ENCODE measurements at regions not wholly inside any gene's neighbourhood (a gene's known extent, or its start where the extent isn't known, plus 50 kb on each side); places are given as distances from the start of the nearest gene placed in this dataset.

DNA sequence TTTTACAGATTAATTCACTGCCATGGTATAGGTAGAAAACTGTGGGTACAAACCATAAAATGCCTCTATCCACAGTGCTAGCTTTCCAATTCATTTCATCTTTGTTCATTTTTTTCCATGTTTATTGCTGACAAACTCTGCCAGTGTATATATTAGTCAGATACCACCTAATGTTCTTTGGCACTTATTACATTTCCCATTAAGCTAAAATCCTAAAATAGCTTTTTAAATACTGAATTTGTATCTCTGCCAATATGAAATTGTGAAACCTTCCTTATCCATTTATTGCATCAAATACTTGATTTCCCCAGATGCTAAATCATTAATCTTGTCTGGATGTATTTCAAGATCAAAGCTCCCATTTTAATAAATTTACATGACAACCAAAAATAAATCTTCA, 150.1 kb upstream of the FSCB start:
- no peak overlapping the region for H3K27ac Mint-ChIP-seq
- no peak overlapping the region for H3K4me3 ChIP-seq (ENCODE audit: low read depth, low read length)

DNA sequence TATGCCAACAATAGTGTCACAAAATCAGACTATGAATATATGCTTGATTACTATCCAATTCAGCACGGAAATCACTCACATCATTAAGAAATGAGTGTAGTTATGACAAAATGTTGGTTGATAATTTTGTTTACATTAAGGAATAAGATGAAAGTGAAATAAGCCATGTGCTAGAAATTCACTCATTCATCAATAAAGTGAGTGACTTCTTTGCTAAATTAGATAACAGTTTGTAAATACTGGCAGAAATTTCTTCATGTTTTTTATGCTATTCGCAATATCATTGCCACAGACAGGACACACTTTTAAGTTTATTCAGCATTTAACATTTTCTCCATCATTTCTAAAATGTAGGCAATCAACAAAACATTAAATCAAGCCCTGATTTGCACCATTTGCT, 147.5 kb upstream of the FSCB start:
- no peaks in the 10 kb centered on the region for H3K9me3 ChIP-seq (ENCODE audit: control insufficient read depth in 2 of 2, low read length in 2 of 2)
- no peak overlapping the region for H3K4me3 ChIP-seq (ENCODE audit: low read depth, low read length)
- peaks cover 0 to 3% (median 0%) of the 10 kb centered on the region in 7 donors for H3K9me3 Mint-ChIP-seq
- no peaks in the 10 kb centered on the region for H3K27me3 Mint-ChIP-seq
- H3K36me3 Mint-ChIP-seq = no peaks in the 10 kb centered on the region
- ATAC-seq (ENCODE audit: low read depth in 2 of 2) (no peak), DNase-seq (no peak)
- H3K4me1 ChIP-seq (ENCODE audit: control insufficient read depth, insufficient read depth, low read length, poor library complexity, severe bottlenecking) = no peaks in the 10 kb centered on the region
- no peak overlapping the region for H3K4me3 Mint-ChIP-seq
- H3K27ac ChIP-seq (ENCODE audit: insufficient read depth, low read length, poor library complexity, severe bottlenecking) = no peak overlapping the region
- H3K27me3 ChIP-seq (ENCODE audit: control insufficient read depth, insufficient read depth, low read length) = no peaks in the 10 kb centered on the region
- no peaks in the 10 kb centered on the region for H3K36me3 ChIP-seq (ENCODE audit: control insufficient read depth, insufficient read depth, low read length)
- H3K27ac Mint-ChIP-seq = no peak overlapping the region
- no peaks in the 10 kb centered on the region for H3K4me1 Mint-ChIP-seq

More for the DNA sequence above, 150.1 kb upstream of the FSCB start:
- H3K36me3 ChIP-seq (ENCODE audit: control insufficient read depth, insufficient read depth, low read length) = no peaks in the 10 kb centered on the region
- H3K9me3 ChIP-seq (ENCODE audit: control insufficient read depth in 2 of 2, low read length in 2 of 2) = no peaks in the 10 kb centered on the region
- no peaks in the 10 kb centered on the region for H3K4me1 ChIP-seq (ENCODE audit: control insufficient read depth, insufficient read depth, low read length, poor library complexity, severe bottlenecking)
- no peaks in the 10 kb centered on the region for H3K27me3 ChIP-seq (ENCODE audit: control insufficient read depth, insufficient read depth, low read length)
- Mint-ChIP-seq H3K9me3 (peaks cover 0 to 3% (median 0%) of the 10 kb centered on the region in 7 donors), H3K36me3 (no peaks in the 10 kb centered on the region), H3K27me3 (no peaks in the 10 kb centered on the region), H3K4me1 (peaks cover 0 to 3% (median under 1%) of the 10 kb centered on the region in 4 donors), H3K4me3 (no peak overlapping the region)
- ATAC-seq (ENCODE audit: low read depth in 2 of 2) = no peak
- H3K27ac ChIP-seq (ENCODE audit: insufficient read depth, low read length, poor library complexity, severe bottlenecking) = no peak overlapping the region
- no peak for DNase-seq

DNA sequence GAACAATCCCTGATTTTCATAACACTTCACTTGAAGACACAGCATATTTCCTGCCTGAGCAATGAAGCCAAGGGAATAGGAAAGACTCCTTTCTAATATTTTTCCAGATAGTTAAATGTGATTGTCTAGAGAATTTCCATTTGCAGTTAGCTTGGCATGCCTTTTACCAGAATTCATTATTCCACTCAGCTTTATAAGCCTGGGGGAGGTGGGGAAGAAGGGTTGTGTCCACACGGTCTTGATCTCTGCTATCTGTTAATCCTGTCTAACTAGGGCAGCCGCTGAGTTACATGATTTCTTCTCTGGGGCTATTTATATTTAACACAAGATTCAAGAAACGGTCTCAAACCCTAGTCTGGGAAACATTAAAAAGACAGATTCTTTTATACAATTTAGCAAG, 146.6 kb upstream of the FSCB start:
- Histone ChIP-seq H3K27me3 (ENCODE audit: control insufficient read depth, insufficient read depth, low read length) (no peaks in the 10 kb centered on the region), H3K27ac (ENCODE audit: insufficient read depth, low read length, poor library complexity, severe bottlenecking) (no peak overlapping the region), H3K9me3 (ENCODE audit: control insufficient read depth in 2 of 2, low read length in 2 of 2) (no peaks in the 10 kb centered on the region), H3K36me3 (ENCODE audit: control insufficient read depth, insufficient read depth, low read length) (no peaks in the 10 kb centered on the region), H3K4me1 (ENCODE audit: control insufficient read depth, insufficient read depth, low read length, poor library complexity, severe bottlenecking) (no peaks in the 10 kb centered on the region), H3K4me3 (ENCODE audit: low read depth, low read length) (no peak overlapping the region)
- Mint-ChIP-seq H3K27me3 (no peaks in the 10 kb centered on the region), H3K36me3 (no peaks in the 10 kb centered on the region), H3K4me3 (no peak overlapping the region), H3K9me3 (peaks cover 0 to 1% (median 0%) of the 10 kb centered on the region in 7 donors), H3K27ac (no peak overlapping the region), H3K4me1 (no peaks in the 10 kb centered on the region)
- ATAC-seq (ENCODE audit: low read depth in 2 of 2) (no peak), DNase-seq (no peak)

DNA sequence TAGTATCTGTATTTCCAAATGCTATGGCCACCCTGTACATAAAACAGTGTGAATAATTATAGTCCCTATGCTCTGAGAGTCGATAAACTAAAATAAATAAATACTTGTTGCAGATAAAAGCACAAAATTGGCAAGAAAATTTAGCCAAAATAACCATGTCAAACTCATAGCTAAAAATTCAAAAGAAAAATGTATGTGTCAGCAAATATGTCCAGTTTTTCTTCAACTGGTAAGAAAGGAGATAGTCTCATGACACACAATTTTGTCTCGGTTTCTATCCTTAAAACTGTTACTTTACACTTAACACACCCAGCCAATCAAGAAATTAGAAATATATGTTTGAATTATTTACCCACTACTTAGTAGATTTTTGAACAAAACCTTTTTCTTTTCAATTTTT, 145.6 kb upstream of the FSCB start:
- Mint-ChIP-seq H3K9me3 (peaks cover 0 to 3% (median 0%) of the 10 kb centered on the region in 7 donors), H3K27ac (no peak overlapping the region), H3K4me1 (no peaks in the 10 kb centered on the region), H3K36me3 (no peaks in the 10 kb centered on the region), H3K4me3 (no peak overlapping the region), H3K27me3 (no peaks in the 10 kb centered on the region)
- Histone ChIP-seq H3K36me3 (ENCODE audit: control insufficient read depth, insufficient read depth, low read length) (no peaks in the 10 kb centered on the region), H3K27me3 (ENCODE audit: control insufficient read depth, insufficient read depth, low read length) (no peaks in the 10 kb centered on the region), H3K4me1 (ENCODE audit: control insufficient read depth, insufficient read depth, low read length, poor library complexity, severe bottlenecking) (no peaks in the 10 kb centered on the region), H3K4me3 (ENCODE audit: low read depth, low read length) (no peak overlapping the region), H3K27ac (ENCODE audit: insufficient read depth, low read length, poor library complexity, severe bottlenecking) (no peak overlapping the region), H3K9me3 (ENCODE audit: control insufficient read depth in 2 of 2, low read length in 2 of 2) (no peaks in the 10 kb centered on the region)
- ATAC-seq (ENCODE audit: low read depth in 2 of 2) (no peak), DNase-seq (no peak)

DNA sequence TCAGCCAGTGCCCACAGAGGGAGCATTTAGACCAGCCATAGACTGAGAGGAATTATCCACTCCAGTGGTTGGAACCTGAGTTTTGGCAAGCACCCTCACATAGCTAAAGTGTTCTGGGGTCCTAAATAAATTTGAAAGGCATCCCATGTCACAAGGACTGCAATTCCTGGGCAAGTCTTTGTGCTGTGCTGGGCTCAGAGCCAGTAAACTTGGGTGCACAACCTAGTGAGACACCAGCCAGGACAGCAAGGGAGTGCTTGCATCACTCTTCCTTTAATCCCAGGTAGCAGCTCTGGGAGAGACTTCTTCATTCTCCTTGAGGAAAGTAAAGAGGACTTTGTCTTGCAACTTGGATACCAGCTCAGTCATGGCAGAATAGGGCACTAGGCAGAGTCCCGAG, 142.0 kb upstream of the FSCB start:
- no peaks in the 10 kb centered on the region for H3K4me1 ChIP-seq (ENCODE audit: control insufficient read depth, insufficient read depth, low read length, poor library complexity, severe bottlenecking)
- Mint-ChIP-seq H3K27ac (no peak overlapping the region), H3K4me1 (no peaks in the 10 kb centered on the region), H3K27me3 (no peaks in the 10 kb centered on the region), H3K9me3 (peaks cover 0 to 6% (median 0%) of the 10 kb centered on the region in 7 donors), H3K36me3 (no peaks in the 10 kb centered on the region), H3K4me3 (no peak overlapping the region)
- no peaks in the 10 kb centered on the region for H3K36me3 ChIP-seq (ENCODE audit: control insufficient read depth, insufficient read depth, low read length)
- no peak overlapping the region for H3K27ac ChIP-seq (ENCODE audit: insufficient read depth, low read length, poor library complexity, severe bottlenecking)
- no peak for DNase-seq
- H3K27me3 ChIP-seq (ENCODE audit: control insufficient read depth, insufficient read depth, low read length) = no peaks in the 10 kb centered on the region
- no peak for ATAC-seq (ENCODE audit: low read depth in 2 of 2)
- no peak overlapping the region for H3K4me3 ChIP-seq (ENCODE audit: low read depth, low read length)
- no peaks in the 10 kb centered on the region for H3K9me3 ChIP-seq (ENCODE audit: control insufficient read depth in 2 of 2, low read length in 2 of 2)

DNA sequence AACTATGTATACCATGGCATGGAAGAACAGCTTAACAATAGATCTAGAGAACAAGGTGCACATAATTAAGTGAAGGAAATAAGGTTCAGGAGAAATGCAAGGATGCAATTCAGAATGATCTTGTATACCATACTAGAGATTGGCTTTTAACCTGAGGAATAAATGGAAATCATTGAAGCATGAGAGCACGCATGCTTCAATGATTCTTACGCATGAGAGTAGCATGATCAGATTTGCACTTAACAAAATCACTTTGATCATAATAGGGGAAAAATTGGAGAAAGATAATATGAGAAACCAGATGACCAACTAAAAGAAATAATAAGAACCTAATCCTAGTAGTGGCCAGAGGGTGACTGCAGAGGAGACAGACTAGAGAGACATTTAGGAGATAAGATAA, 133.3 kb upstream of the FSCB start:
- Mint-ChIP-seq H3K9me3 (no peaks in the 10 kb centered on the region), H3K4me1 (no peaks in the 10 kb centered on the region), H3K36me3 (no peaks in the 10 kb centered on the region), H3K27ac (no peak overlapping the region), H3K27me3 (no peaks in the 10 kb centered on the region), H3K4me3 (no peak overlapping the region)
- Histone ChIP-seq H3K27me3 (ENCODE audit: control insufficient read depth, insufficient read depth, low read length) (no peaks in the 10 kb centered on the region), H3K9me3 (ENCODE audit: control insufficient read depth in 2 of 2, low read length in 2 of 2) (no peaks in the 10 kb centered on the region), H3K27ac (ENCODE audit: insufficient read depth, low read length, poor library complexity, severe bottlenecking) (no peak overlapping the region), H3K36me3 (ENCODE audit: control insufficient read depth, insufficient read depth, low read length) (no peaks in the 10 kb centered on the region), H3K4me1 (ENCODE audit: control insufficient read depth, insufficient read depth, low read length, poor library complexity, severe bottlenecking) (no peaks in the 10 kb centered on the region), H3K4me3 (ENCODE audit: low read depth, low read length) (no peak overlapping the region)
- ATAC-seq (ENCODE audit: low read depth in 2 of 2) = no peak
- no peak for DNase-seq

DNA sequence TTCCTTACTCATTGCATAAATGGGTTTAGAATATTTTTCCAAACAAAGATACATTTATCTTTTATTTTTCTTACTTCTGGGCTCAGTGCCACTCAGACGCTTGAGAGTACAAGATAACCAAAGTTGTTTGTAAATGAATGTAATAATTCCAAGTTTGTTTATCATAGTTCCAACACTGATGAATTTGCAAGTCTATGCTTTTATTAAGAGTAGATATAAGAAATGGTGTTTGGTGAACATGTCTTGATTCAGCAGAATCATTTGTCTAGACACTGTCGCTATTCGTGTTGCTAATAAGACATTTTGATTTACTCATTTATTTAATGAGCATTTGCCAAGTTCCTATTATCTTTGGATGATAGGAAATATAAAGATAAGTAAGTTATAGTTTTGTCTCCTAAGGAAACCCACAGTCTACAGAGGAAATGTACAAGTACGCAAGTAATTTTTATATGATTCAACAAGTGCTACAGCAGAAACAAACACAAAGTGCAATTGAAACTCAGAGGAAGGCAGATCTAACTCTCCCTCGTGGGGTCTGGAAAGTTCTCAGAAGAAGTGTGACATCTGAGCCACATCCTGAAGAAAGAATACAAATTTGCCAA, 132.8 kb upstream of the FSCB start:
- no peaks in the 10 kb centered on the region for H3K27me3 Mint-ChIP-seq
- H3K27ac Mint-ChIP-seq = no peak overlapping the region
- peaks cover 0 to under 1% (median 0%) of the 10 kb centered on the region in 7 donors for H3K9me3 Mint-ChIP-seq
- no peak overlapping the region for H3K4me3 ChIP-seq (ENCODE audit: low read depth, low read length)
- no peak overlapping the region for H3K4me3 Mint-ChIP-seq
- H3K27me3 ChIP-seq (ENCODE audit: control insufficient read depth, insufficient read depth, low read length) = no peaks in the 10 kb centered on the region
- H3K27ac ChIP-seq (ENCODE audit: insufficient read depth, low read length, poor library complexity, severe bottlenecking) = no peak overlapping the region
- H3K4me1 Mint-ChIP-seq = no peaks in the 10 kb centered on the region
- H3K36me3 ChIP-seq (ENCODE audit: control insufficient read depth, insufficient read depth, low read length) = no peaks in the 10 kb centered on the region
- DNase-seq (no peak), ATAC-seq (ENCODE audit: low read depth in 2 of 2) (no peak)
- no peaks in the 10 kb centered on the region for H3K9me3 ChIP-seq (ENCODE audit: control insufficient read depth in 2 of 2, low read length in 2 of 2)
- no peaks in the 10 kb centered on the region for H3K36me3 Mint-ChIP-seq
- no peaks in the 10 kb centered on the region for H3K4me1 ChIP-seq (ENCODE audit: control insufficient read depth, insufficient read depth, low read length, poor library complexity, severe bottlenecking)

DNA sequence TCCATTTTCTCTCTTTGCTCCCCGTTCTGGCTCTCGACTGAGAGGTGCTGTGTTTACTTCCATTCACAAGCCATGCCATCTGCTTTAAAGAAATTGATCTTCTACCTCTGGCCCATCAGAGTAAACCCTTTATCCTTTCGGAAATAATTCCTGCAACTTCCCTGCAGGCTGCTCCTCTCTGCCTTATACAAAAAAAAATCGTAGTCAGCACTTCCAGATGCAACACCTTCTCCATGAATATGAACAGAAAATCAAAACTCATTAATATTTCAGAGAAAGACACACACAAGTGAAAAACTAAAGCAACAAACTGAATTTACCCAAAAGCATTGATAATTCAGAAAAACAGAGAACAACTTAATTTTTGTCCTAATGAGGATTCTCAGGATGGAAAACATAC, 127.6 kb upstream of the FSCB start:
- Mint-ChIP-seq H3K4me1 (no peaks in the 10 kb centered on the region), H3K36me3 (no peaks in the 10 kb centered on the region), H3K9me3 (peaks cover 0 to 8% (median 3%) of the 10 kb centered on the region in 7 donors), H3K4me3 (no peak overlapping the region), H3K27ac (no peak overlapping the region), H3K27me3 (no peaks in the 10 kb centered on the region)
- Histone ChIP-seq H3K27ac (ENCODE audit: insufficient read depth, low read length, poor library complexity, severe bottlenecking) (no peak overlapping the region), H3K36me3 (ENCODE audit: control insufficient read depth, insufficient read depth, low read length) (no peaks in the 10 kb centered on the region), H3K4me1 (ENCODE audit: control insufficient read depth, insufficient read depth, low read length, poor library complexity, severe bottlenecking) (no peaks in the 10 kb centered on the region), H3K27me3 (ENCODE audit: control insufficient read depth, insufficient read depth, low read length) (no peaks in the 10 kb centered on the region), H3K4me3 (ENCODE audit: low read depth, low read length) (no peak overlapping the region), H3K9me3 (ENCODE audit: control insufficient read depth in 2 of 2, low read length in 2 of 2) (no peaks in the 10 kb centered on the region)
- no peak for DNase-seq
- ATAC-seq (ENCODE audit: low read depth in 2 of 2) = no peak
